Esophagus muscularis mucosa (tissue), 4 donors: ENCODE measurements at regions not wholly inside any gene's neighbourhood (a gene's known extent, or its start where the extent isn't known, plus 50 kb on each side); places are given as distances from the start of the nearest gene placed in this dataset.

Experiments used
- DNase-seq: peaks from one replicate; pipeline ENCODE4 v3.0.0-alpha.2; 2017; ENCODE audit errors: extremely low spot score
- H3K27ac ChIP-seq, 4 donors: fragments of 200-600 bp; sonication (generic); replicated peaks in 1 of 4; 1 replicate in 3 of 4; 2 replicates in 1 of 4; pipeline ENCODE4 v1.5.1; 2016 to 2019; ENCODE audit warnings: mild to moderate bottlenecking in 1 of 4
- H3K27me3 ChIP-seq, 4 donors: fragments of 200-600 bp; sonication (generic); one replicate each; pipeline versions ENCODE4 v1.5.1 to v1.6.0; 2016 to 2019
- H3K36me3 ChIP-seq, 4 donors: fragments of 200-600 bp; sonication (generic); one replicate each; pipeline ENCODE4 v1.5.1; 2016 to 2019
- H3K4me1 ChIP-seq, 4 donors: fragments of 200-600 bp; sonication (generic); one replicate each; pipeline ENCODE4 v1.5.1; 2016 to 2019
- H3K4me3 ChIP-seq, 4 donors: fragments of 200-600 bp; sonication (generic); 1 replicate in 2 of 4; 2 replicates in 2 of 4; pipeline ENCODE4 v1.5.1; 2016 to 2019; ENCODE audit warnings: mild to moderate bottlenecking in 4 of 4, moderate library complexity in 1 of 4
- H3K9me3 ChIP-seq, 4 donors: fragments of 200-600 bp; sonication (generic); 1 replicate in 3 of 4; 2 replicates in 1 of 4; pipeline ENCODE4 v1.5.1; 2016 to 2019
- EP300 ChIP-seq: sonication (generic); formaldehyde crosslinking; IDR thresholded peaks from one replicate; pipeline ENCODE4 v1.6.1; 2017; ENCODE audit warnings: antibody characterized with exemption
- POLR2A ChIP-seq: fragments of 450-650 bp; IDR thresholded peaks from one replicate; pipeline ENCODE4 v1.6.1; 2017; ENCODE audit warnings: antibody characterized with exemption, moderate library complexity, mild to moderate bottlenecking, low read depth
- POLR2AphosphoS5 ChIP-seq, 2 donors: sonication (generic); formaldehyde crosslinking; IDR thresholded peaks; one replicate each; pipeline ENCODE4 v1.6.1; 2017; ENCODE audit warnings: antibody characterized with exemption in 2 of 2
- WGBS: methylation state at CpG from one replicate; pipeline ENCODE4 v1.1.5; 2018; 5-methylcytosine and 5-hydroxymethylcytosine counted together
- intact Hi-C: fragments of 100-400 bp; cut with DNase I; formaldehyde crosslinking; loops from one replicate; pipeline ENCODE4 v1.15.1; 2023
- TF ChIP-seq, protein P1 (sequence below), 3 experiments: fragments of 200-600 bp in 2 of 3; fragments of 450-650 bp in 1 of 3; sonication (generic) in 2 of 3; IDR thresholded peaks; one replicate each; pipeline ENCODE4 v1.5.1; 2017 to 2019; ENCODE audit warnings: antibody characterized with exemption in 3 of 3, mild to moderate bottlenecking in 2 of 3, moderate library complexity in 1 of 3

DNA sequence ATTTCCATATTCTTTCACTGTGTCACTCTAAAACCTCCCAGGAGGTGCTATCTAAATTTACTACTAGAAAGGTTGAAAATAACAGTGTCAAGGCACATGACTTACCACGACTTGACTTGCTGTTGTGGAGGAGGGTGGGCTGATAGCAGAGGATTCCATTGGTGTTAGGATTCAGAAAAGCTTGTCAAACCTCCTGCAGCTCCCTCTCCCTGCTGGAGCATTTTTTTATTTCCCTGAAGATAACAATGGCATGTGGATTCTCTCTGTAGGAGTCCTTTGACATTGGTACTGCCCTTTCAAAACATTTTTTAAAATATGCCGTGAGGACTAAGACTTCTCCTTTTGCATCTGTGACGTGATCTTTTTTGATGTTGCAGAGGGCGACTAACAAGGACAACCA lies 696.9 kb upstream of the GYPC start:
- no peak for DNase-seq
- Histone ChIP-seq H3K36me3 (no peaks in the 10 kb centered on the region), H3K4me3 (no peak overlapping the region), H3K27ac (no peak overlapping the region), H3K27me3 (no peaks in the 10 kb centered on the region), H3K9me3 (peaks cover 0 to 5% (median 4%) of the 10 kb centered on the region in 4 donors), H3K4me1 (no peaks in the 10 kb centered on the region)
- intact Hi-C loops: no loop called here
- WGBS: 66% methylated on average over 4 of the region's 4 CpGs
- TF ChIP-seq, protein P1, sequence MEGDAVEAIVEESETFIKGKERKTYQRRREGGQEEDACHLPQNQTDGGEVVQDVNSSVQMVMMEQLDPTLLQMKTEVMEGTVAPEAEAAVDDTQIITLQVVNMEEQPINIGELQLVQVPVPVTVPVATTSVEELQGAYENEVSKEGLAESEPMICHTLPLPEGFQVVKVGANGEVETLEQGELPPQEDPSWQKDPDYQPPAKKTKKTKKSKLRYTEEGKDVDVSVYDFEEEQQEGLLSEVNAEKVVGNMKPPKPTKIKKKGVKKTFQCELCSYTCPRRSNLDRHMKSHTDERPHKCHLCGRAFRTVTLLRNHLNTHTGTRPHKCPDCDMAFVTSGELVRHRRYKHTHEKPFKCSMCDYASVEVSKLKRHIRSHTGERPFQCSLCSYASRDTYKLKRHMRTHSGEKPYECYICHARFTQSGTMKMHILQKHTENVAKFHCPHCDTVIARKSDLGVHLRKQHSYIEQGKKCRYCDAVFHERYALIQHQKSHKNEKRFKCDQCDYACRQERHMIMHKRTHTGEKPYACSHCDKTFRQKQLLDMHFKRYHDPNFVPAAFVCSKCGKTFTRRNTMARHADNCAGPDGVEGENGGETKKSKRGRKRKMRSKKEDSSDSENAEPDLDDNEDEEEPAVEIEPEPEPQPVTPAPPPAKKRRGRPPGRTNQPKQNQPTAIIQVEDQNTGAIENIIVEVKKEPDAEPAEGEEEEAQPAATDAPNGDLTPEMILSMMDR (IDR thresholded peaks at IDR 0.05): no peak
- TF ChIP-seq POLR2AphosphoS5 (IDR thresholded peaks at IDR 0.05) (no peak), EP300 (no peak), POLR2A (no peak)

- Histone ChIP-seq H3K27me3 (no peaks in the 10 kb centered on the region), H3K27ac (no peak overlapping the region), H3K4me1 (no peaks in the 10 kb centered on the region), H3K4me3 (no peak overlapping the region), H3K36me3 (no peaks in the 10 kb centered on the region), H3K9me3 (no peaks in the 10 kb centered on the region)
- 63% methylated on average over 1 of the region's 1 CpG for WGBS
- DNase-seq: no peak
- TF ChIP-seq EP300 (no peak), POLR2AphosphoS5 (IDR thresholded peaks at IDR 0.05) (no peak), POLR2A (no peak)
- TF ChIP-seq, protein P1 (IDR thresholded peaks at IDR 0.05): no peak
- intact Hi-C loops: no loop called here
Observed at GRCh38 chr2:125961739-125962138, 694.2 kb upstream of the GYPC start.

GRCh38 chr2:125979886-125980285 lies 676.1 kb upstream of the GYPC start:
- Histone ChIP-seq H3K4me3 (no peak overlapping the region), H3K27ac (no peak overlapping the region), H3K27me3 (no peaks in the 10 kb centered on the region), H3K4me1 (no peaks in the 10 kb centered on the region), H3K9me3 (no peaks in the 10 kb centered on the region), H3K36me3 (no peaks in the 10 kb centered on the region)
- intact Hi-C loops: no loop called here
- no peak for DNase-seq
- no peak for TF ChIP-seq POLR2AphosphoS5 (IDR thresholded peaks at IDR 0.05)
- TF ChIP-seq POLR2A: no peak
- TF ChIP-seq, protein P1 (IDR thresholded peaks at IDR 0.05): no peak
- no peak for TF ChIP-seq EP300
- 33% methylated on average over 2 of the region's 2 CpGs for WGBS

DNA sequence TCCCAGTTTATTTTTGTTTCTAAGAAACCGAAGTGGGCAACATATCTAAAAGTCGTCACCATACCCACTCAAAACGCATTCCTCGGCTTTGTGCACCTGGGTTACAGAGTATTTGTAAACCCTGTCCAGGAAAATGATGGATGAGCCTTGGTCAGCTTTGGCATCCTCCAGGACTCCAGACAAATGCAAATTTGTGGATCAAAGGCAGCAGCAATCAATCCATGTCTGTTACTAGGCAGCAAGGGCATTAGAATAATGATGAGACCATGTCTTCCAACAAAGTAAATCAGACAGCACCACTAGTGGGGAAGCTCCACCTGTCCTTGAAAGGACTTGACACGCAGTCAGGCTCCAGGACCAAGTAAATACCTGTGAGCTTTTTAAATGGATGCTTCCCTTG lies 672.6 kb upstream of the GYPC start:
- no peak for DNase-seq
- 41% methylated on average over 5 of the region's 5 CpGs for WGBS
- no peak overlapping the region for H3K27ac ChIP-seq
- no peaks in the 10 kb centered on the region for H3K27me3 ChIP-seq
- H3K9me3 ChIP-seq: no peaks in the 10 kb centered on the region
- TF ChIP-seq, protein P1 (IDR thresholded peaks at IDR 0.05): no peak
- TF ChIP-seq EP300 (no peak), POLR2A (no peak), POLR2AphosphoS5 (IDR thresholded peaks at IDR 0.05) (no peak)
- intact Hi-C loops: no loop called here
- no peaks in the 10 kb centered on the region for H3K4me1 ChIP-seq
- no peak overlapping the region for H3K4me3 ChIP-seq
- H3K36me3 ChIP-seq: no peaks in the 10 kb centered on the region

DNA sequence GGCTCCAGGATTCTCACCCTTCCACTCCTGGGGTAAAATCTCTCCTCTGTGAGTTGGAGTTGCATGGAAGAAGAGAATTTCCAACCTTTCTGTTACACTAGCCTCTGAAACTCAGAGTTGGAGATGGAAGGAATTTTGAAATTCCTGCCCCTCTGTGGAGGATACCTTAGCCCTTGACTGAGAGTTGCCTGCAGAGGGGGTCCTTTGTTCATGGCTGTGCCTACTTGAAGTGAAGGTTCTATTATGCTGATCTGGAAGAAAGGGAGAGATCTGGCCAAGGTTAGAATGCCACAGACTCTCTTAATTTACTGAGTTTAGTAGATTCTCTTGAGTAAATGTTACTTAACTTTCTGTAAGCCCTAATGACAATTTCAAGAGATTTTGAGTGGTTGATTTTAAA lies 626.6 kb upstream of the GYPC start:
- Histone ChIP-seq H3K4me3 (no peak overlapping the region), H3K27me3 (no peaks in the 10 kb centered on the region), H3K27ac (no peak overlapping the region), H3K4me1 (no peaks in the 10 kb centered on the region), H3K36me3 (no peaks in the 10 kb centered on the region), H3K9me3 (peaks cover 0 to 10% (median 0%) of the 10 kb centered on the region in 4 donors)
- no peak for DNase-seq
- intact Hi-C loops: no loop called here
- TF ChIP-seq, protein P1 (IDR thresholded peaks at IDR 0.05): no peak
- TF ChIP-seq POLR2AphosphoS5 (IDR thresholded peaks at IDR 0.05): no peak
- no peak for TF ChIP-seq EP300
- no peak for TF ChIP-seq POLR2A
